ENCODE measurements at regions not wholly inside any gene's neighbourhood (a gene's known extent, or its start where the extent isn't known, plus 50 kb on each side); places are given as distances from the start of the nearest gene placed in this dataset.

DNA sequence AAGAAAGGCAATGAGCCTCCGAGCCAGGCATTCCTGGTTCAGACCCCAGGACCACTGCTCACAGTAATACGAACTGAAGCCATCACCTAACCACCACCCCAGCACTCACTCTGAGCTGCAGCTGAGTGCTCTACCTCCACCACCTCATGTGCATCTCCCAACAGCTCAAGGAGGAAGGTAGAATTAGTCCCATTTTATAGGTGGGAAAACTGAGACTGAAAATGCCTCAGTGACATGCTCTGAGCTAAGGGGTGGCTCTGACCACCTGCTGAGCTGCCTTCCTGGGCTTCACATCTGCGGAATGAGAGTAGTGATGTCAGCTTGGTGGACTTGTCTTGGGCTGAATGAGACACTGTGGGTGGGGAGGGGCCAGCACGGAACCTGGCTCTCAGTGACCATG lies 159.7 kb upstream of the UNC5B start:
- Mint-ChIP-seq H3K4me1 (ENCODE audit: low read depth) (no peaks in the 10 kb centered on the region), H3K27ac (no peak overlapping the region), H3K4me3 (no peak overlapping the region), H3K9me3 (no peaks in the 10 kb centered on the region), H3K36me3 (ENCODE audit: low read depth) (no peaks in the 10 kb centered on the region), H3K27me3 (peaks cover 5% of the 10 kb centered on the region)
- ChIA-PET CTCF (interaction anchor here (1.0 kb wide), 1 partner anchor 223 kb away, joined by 3 read pairs; no protein-coding TSS in a partner anchor), POLR2A (no interaction called here)
- ATAC-seq (no peak), DNase-seq (no peak)
- intact Hi-C loops (cut with micrococcal nuclease): no loop called here
- TF ChIP-seq, protein P1, sequence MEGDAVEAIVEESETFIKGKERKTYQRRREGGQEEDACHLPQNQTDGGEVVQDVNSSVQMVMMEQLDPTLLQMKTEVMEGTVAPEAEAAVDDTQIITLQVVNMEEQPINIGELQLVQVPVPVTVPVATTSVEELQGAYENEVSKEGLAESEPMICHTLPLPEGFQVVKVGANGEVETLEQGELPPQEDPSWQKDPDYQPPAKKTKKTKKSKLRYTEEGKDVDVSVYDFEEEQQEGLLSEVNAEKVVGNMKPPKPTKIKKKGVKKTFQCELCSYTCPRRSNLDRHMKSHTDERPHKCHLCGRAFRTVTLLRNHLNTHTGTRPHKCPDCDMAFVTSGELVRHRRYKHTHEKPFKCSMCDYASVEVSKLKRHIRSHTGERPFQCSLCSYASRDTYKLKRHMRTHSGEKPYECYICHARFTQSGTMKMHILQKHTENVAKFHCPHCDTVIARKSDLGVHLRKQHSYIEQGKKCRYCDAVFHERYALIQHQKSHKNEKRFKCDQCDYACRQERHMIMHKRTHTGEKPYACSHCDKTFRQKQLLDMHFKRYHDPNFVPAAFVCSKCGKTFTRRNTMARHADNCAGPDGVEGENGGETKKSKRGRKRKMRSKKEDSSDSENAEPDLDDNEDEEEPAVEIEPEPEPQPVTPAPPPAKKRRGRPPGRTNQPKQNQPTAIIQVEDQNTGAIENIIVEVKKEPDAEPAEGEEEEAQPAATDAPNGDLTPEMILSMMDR (IDR thresholded peaks at IDR 0.05): no peak

DNA sequence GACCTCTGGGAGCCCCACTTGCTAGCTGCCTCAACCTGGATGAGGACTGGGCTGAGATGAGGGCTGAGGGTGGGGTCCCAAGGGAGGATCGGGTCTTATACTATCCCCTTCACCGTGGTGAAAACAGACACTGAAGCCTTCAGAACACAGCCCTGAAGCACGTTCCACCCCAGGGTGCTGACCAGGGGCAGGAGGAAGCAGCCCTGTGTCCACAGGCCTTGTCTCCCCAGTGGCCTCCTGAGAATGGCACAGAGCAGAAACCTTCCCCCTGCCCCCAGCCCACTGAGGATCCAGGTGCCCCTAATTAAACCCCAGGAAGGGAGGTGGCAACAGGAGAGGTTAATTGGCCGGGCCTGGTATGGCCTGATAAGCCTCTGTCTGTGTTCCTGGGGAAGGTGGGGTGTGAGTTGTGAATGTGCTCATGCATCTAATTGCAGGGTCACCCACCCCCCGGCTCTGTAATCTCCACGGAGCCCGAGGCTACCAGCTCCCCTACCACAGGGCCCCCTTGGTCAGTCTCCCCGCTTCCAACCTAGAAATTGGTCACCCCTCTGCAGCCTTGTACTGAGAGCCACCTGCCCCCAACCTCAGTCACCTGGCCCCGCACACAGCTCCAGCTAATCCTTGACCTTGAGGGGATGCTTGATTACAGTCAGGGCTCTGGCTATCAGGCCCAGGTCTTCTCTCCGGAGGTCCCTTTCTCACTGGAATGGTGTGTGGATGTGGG lies 159.0 kb upstream of the UNC5B start:
- TF ChIP-seq, protein P1 (IDR thresholded peaks at IDR 0.05): no peak
- Mint-ChIP-seq H3K9me3 (no peaks in the 10 kb centered on the region), H3K36me3 (ENCODE audit: low read depth) (no peaks in the 10 kb centered on the region), H3K27ac (no peak overlapping the region), H3K4me1 (ENCODE audit: low read depth) (no peaks in the 10 kb centered on the region), H3K27me3 (peaks cover 3% of the 10 kb centered on the region), H3K4me3 (no peak overlapping the region)
- POLR2A ChIA-PET: interaction anchor here (0.5 kb wide), 1 partner anchor 160 kb away, joined by 3 read pairs; no protein-coding TSS in a partner anchor
- DNase-seq (no peak), ATAC-seq (no peak)
- CTCF ChIA-PET: interaction anchor here (1.0 kb wide), 1 partner anchor 223 kb away, joined by 3 read pairs; no protein-coding TSS in a partner anchor
- intact Hi-C loops (cut with micrococcal nuclease): no loop called here

DNA sequence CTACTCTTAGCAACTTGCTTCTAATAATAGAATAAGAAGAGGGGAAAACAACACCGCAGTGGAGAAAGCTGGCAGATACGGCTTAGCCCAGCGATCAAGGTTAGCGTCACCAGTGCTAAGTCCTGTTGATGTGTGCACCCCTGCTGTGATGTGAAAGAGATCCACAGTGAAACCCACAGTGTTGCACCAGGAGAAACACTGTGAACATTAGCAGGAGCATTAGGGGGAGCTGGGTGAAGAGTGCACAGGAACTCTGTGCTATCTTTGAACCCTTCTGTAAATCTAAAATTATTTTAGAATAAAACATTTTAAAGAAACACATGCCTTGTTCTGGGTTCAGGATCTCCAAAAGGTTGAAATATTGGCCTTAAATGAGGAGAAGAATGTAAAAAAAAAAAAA lies 154.1 kb upstream of the UNC5B start:
- Mint-ChIP-seq H3K4me1 (ENCODE audit: low read depth) (no peaks in the 10 kb centered on the region), H3K27me3 (no peaks in the 10 kb centered on the region), H3K36me3 (ENCODE audit: low read depth) (no peaks in the 10 kb centered on the region), H3K9me3 (no peaks in the 10 kb centered on the region), H3K4me3 (no peak overlapping the region), H3K27ac (no peak overlapping the region)
- POLR2A ChIA-PET: no interaction called here
- ATAC-seq (no peak), DNase-seq (no peak)
- CTCF ChIA-PET: no interaction called here
- intact Hi-C loops (cut with micrococcal nuclease): no loop called here
- TF ChIP-seq, protein P1 (IDR thresholded peaks at IDR 0.05): no peak

DNA sequence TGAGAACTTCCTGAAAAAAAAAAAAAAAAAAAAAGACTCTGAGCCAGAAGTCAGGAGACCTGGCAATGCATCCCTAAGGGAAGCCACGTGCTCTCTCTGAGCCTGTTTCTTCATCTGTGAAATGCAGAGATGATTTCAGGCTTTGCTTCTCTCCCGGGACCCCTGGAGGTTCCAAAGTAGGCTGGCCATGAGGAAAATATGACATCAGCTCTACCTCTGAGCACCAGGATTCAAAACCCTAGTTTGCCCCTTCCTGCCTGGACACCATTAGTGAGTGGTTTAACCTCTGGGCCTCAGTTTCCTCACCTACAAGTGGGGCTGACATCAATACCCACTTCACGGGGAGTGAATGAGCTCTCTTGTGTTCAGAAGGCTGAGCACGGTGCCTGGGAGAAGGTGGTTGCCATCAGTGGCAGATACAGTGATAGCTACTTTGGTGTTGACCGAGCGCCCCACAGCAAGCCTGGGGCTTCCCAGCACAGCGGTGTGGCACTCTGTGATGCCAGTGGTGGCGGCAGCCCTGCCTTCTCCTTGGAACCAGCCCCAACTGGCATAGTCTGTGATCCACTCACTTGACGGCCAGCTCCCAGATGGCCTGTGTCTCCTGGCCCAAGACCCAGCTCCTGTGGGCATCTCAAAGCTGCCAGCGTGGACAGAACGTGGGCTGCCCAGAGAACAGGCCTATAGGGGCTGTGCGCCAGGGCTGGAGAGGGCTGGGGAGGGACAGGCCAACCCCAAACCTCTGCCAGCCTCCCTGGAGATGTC lies 153.1 kb upstream of the UNC5B start:
- intact Hi-C loops (cut with micrococcal nuclease): no loop called here
- POLR2A ChIA-PET: no interaction called here
- CTCF ChIA-PET: no interaction called here
- H3K4me3 Mint-ChIP-seq: no peak overlapping the region
- TF ChIP-seq, protein P1 (IDR thresholded peaks at IDR 0.05): no peak
- H3K27ac Mint-ChIP-seq: no peak overlapping the region
- no peak for ATAC-seq
- no peaks in the 10 kb centered on the region for H3K36me3 Mint-ChIP-seq (ENCODE audit: low read depth)
- no peak for DNase-seq
- no peaks in the 10 kb centered on the region for H3K4me1 Mint-ChIP-seq (ENCODE audit: low read depth)
- H3K27me3 Mint-ChIP-seq: no peaks in the 10 kb centered on the region
- H3K9me3 Mint-ChIP-seq: no peaks in the 10 kb centered on the region

DNA sequence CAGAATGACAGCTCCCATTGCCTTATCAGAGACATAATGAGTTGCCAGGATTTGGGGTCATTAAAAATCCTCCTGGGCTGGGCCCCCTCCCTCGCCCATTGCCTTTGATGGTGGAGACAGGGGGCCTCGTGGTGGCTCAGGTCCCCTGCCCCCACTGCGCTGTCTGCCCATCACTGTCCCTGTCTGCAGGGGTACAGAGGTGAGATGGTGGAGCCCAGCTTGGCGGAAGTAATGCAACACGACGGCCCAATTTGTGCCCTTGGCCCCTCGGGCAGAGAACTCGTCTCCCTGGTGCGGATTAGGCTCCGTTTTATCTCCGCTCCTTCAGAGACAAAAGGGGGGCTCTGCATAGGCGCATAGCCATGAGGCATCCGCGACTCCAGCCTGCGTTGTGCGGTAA lies 152.4 kb upstream of the UNC5B start:
- H3K4me1 Mint-ChIP-seq (ENCODE audit: low read depth): no peaks in the 10 kb centered on the region
- CTCF ChIA-PET: no interaction called here
- ATAC-seq: no peak
- TF ChIP-seq, protein P1 (IDR thresholded peaks at IDR 0.05): no peak
- intact Hi-C loops (cut with micrococcal nuclease): no loop called here
- no peaks in the 10 kb centered on the region for H3K9me3 Mint-ChIP-seq
- H3K27me3 Mint-ChIP-seq: no peaks in the 10 kb centered on the region
- POLR2A ChIA-PET: no interaction called here
- H3K36me3 Mint-ChIP-seq (ENCODE audit: low read depth): no peaks in the 10 kb centered on the region
- DNase-seq: no peak
- H3K4me3 Mint-ChIP-seq: no peak overlapping the region
- no peak overlapping the region for H3K27ac Mint-ChIP-seq
